ES-I3 (cell line): ENCODE measurements at regions not wholly inside any gene's neighbourhood (a gene's known extent, or its start where the extent isn't known, plus 50 kb on each side); places are given as distances from the start of the nearest gene placed in this dataset.

Experiments
- H3K36me3 ChIP-seq: 2 replicates; pipeline ENCODE4 v1.6.1; 2013; ENCODE audit warnings: mild to moderate bottlenecking, low read length, control low read depth, moderate library complexity; ENCODE audit not compliant: insufficient read depth
- H3K4me1 ChIP-seq: 2 replicates; pipeline ENCODE4 v1.6.1; 2013; ENCODE audit warnings: mild to moderate bottlenecking, control low read depth, low read length; ENCODE audit not compliant: insufficient read depth
- H3K9ac ChIP-seq: 2 replicates; pipeline ENCODE4 v1.6.1; 2013; ENCODE audit warnings: low read depth, mild to moderate bottlenecking, low read length, moderate library complexity
- H3K9me3 ChIP-seq: 2 replicates; pipeline ENCODE4 v1.6.1; 2013; ENCODE audit warnings: mild to moderate bottlenecking, low read length, moderate library complexity; ENCODE audit not compliant: control insufficient read depth, insufficient read depth

GRCh38 chr9:23539311-23539710 is 286.7 kb downstream of the ELAVL2 start:
- no peaks in the 10 kb centered on the region for H3K9me3 ChIP-seq
- H3K9ac ChIP-seq = no peak overlapping the region
- no peaks in the 10 kb centered on the region for H3K36me3 ChIP-seq
- no peaks in the 10 kb centered on the region for H3K4me1 ChIP-seq

GRCh38 chr9:23541976-23542375 is 284.1 kb downstream of the ELAVL2 start:
- H3K9me3 ChIP-seq = no peaks in the 10 kb centered on the region
- H3K9ac ChIP-seq = no peak overlapping the region
- H3K4me1 ChIP-seq = no peaks in the 10 kb centered on the region
- no peaks in the 10 kb centered on the region for H3K36me3 ChIP-seq

DNA sequence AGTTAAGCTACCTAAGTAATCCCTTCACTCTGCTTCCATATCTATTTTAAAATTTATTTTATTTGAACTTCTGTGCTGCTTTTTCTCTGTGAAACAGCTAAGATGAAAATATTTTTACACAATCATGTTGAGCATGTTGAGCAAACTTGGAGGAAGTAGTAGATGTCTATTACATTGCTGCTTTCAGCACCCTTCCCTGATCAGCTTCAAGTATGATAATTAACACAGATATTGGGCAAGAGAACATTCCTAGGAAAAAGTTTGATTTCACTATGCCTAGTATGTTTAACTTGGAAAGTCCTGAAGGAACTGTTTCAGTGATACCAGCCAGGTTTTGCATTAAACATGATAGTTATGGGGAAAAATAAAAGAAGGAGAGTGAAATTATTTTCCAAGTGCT is 283.6 kb downstream of the ELAVL2 start:
- Histone ChIP-seq H3K9me3 (no peaks in the 10 kb centered on the region), H3K36me3 (no peaks in the 10 kb centered on the region), H3K4me1 (no peaks in the 10 kb centered on the region), H3K9ac (no peak overlapping the region)

DNA sequence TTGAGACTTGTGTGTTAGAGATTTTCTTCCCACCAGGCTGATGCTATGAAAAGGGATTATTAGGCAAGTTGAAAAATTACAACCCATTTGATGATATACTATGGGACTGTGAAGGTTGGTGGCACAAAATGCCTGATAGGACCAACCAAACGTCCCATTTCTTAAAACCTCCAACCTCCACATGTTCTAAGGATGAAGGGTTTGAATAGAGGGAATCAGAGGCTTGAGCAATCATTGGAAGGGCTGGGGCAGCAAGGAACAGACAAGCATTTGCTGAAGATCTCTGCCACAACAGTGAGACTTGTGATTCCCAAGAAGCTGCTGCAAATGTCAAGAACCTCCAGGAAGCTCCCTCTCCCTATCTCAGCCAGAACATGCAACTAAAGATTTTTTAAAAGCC is 283.1 kb downstream of the ELAVL2 start:
- H3K36me3 ChIP-seq = no peaks in the 10 kb centered on the region
- H3K9ac ChIP-seq = no peak overlapping the region
- no peaks in the 10 kb centered on the region for H3K4me1 ChIP-seq
- H3K9me3 ChIP-seq = no peaks in the 10 kb centered on the region

DNA sequence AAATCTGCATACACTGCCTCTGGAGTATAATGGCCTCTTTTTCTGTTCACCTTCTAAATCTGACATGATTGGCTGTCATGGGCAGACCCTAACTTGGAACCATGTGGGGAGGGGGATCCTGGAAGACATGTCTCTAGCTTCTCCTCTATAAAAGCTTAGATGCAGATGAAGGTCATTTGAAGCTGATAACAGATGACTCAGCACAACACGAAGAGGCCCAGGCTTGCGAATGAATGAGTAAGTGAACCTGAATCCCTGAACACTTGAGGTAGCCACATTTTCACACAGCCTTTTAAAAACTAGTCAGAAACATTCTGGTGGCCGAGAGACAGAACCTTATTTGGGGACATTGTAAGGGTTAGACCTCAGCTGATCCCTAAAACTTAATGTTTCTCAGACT is 282.6 kb downstream of the ELAVL2 start:
- Histone ChIP-seq H3K4me1 (no peaks in the 10 kb centered on the region), H3K36me3 (no peaks in the 10 kb centered on the region), H3K9ac (no peak overlapping the region), H3K9me3 (no peaks in the 10 kb centered on the region)

GRCh38 chr9:23545728-23546127 is 280.3 kb downstream of the ELAVL2 start:
- Histone ChIP-seq H3K4me1 (no peaks in the 10 kb centered on the region), H3K9ac (no peak overlapping the region)

GRCh38 chr9:23551311-23551721 is 274.7 kb downstream of the ELAVL2 start:
- Histone ChIP-seq H3K36me3 (no peaks in the 10 kb centered on the region), H3K4me1 (peaks cover 9% of the 10 kb centered on the region; the same call in 1 of the 2 replicates), H3K9me3 (no peaks in the 10 kb centered on the region), H3K9ac (no peak overlapping the region)

More at GRCh38 chr9:23545728-23546127, 280.3 kb downstream of the ELAVL2 start:
- Histone ChIP-seq H3K9me3 (no peaks in the 10 kb centered on the region), H3K36me3 (no peaks in the 10 kb centered on the region)

DNA sequence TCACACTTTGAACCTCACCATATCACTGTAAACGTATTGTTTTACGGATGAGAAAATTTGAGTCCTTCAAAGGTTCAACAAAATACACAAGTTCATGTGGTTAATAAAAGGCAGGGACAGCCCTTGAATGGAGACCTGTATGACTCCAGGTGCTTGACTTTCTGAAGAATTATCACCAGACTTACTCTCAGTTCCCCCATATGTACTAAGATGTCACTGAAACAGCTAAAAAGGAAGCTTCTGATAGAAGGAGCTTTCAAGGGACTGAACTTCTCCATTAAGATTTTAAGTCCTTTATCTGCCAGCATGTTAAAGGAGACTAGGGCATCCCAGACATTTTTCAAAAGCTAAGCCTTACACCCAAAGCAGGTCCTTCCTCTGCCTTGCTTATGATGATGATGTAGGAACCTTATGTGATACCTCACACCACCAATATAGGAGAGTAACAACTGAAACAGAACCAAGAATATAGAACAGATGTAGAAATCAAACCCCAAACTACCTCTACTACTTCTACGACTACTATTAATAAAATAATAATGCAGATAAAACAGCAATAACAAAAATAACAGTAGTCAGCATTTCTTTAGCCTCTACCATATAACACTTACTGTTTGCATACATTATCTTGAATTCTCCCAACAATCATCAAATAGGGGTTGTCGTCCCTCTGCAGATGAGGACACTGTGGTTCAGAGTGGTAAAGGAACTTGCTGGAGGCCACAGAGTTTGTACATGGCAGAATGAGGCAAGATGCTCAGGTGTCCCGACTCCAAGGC is 273.9 kb downstream of the ELAVL2 start:
- peaks cover 13% of the 10 kb centered on the region; the same call in 1 of the 2 replicates for H3K4me1 ChIP-seq
- H3K9me3 ChIP-seq = no peaks in the 10 kb centered on the region
- H3K9ac ChIP-seq = no peak overlapping the region
- H3K36me3 ChIP-seq = no peaks in the 10 kb centered on the region

DNA sequence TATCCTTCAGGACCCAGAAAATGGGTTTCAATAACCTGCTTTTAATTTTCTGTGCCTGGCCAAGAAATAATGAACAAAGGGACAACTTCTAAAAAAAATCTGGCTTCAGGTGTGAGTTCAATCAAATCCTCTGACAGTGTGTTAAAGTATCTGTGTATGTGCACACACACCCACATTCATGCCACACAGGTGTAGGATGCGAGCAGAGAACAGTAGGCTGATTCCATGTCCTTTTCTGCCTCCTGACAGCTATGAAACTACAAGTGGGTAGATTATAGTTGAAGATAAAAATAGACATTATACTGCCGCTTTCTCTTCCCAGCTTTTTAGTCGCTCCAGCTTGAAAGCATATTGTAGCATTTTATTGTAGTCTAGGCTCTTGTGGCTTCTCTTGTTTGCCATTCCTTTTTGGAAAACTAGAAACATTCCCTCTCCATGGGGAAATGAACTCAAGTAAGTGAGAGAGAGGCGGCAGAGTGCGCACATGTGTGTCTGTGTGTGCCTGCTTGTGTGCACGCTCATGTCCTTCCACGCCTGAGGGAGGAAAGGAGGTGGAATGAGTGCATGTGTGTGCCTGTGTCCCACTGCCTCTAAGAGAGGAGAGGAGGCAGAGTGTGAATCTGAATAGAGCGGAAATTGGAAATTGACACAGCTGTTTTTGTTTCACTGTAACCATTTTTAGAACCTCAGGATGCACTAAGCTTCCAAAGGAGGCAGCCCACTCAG is 273.0 kb downstream of the ELAVL2 start:
- Histone ChIP-seq H3K36me3 (no peaks in the 10 kb centered on the region), H3K9ac (no peak overlapping the region), H3K9me3 (no peaks in the 10 kb centered on the region), H3K4me1 (peaks cover 13% of the 10 kb centered on the region; the same call in 1 of the 2 replicates)

DNA sequence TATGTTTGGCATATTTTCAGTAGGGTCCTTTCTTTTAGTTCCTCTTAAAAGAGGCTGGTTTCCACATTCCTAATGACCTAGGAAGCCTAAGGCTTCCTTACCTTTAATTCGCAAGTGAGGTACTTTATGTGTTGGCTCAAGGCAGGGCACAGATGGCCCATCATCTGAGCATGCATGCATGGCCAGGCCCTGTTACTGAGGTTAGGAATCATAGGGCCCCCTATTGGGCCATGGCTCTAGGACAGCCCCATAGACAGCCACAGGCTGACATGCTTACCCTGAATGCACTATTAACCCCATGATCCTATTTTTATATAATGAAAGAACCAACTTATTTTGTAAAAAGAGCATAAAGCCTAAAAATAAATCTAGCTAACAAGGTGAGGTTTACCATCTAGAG is 271.4 kb downstream of the ELAVL2 start:
- no peak overlapping the region for H3K9ac ChIP-seq
- H3K36me3 ChIP-seq = no peaks in the 10 kb centered on the region
- peaks cover 13% of the 10 kb centered on the region; the same call in 1 of the 2 replicates for H3K4me1 ChIP-seq
- no peaks in the 10 kb centered on the region for H3K9me3 ChIP-seq

GRCh38 chr9:23555851-23556250 is 270.2 kb downstream of the ELAVL2 start:
- Histone ChIP-seq H3K9me3 (no peaks in the 10 kb centered on the region), H3K36me3 (no peaks in the 10 kb centered on the region), H3K4me1 (peaks cover 13% of the 10 kb centered on the region; the same call in 1 of the 2 replicates), H3K9ac (no peak overlapping the region)

- Histone ChIP-seq H3K9me3 (no peaks in the 10 kb centered on the region), H3K4me1 (peaks cover 13% of the 10 kb centered on the region; the same call in 1 of the 2 replicates), H3K9ac (no peak overlapping the region), H3K36me3 (no peaks in the 10 kb centered on the region)
Measured at GRCh38 chr9:23556459-23556858, 269.6 kb downstream of the ELAVL2 start.

GRCh38 chr9:23557689-23558088 is 268.4 kb downstream of the ELAVL2 start:
- no peak overlapping the region for H3K9ac ChIP-seq
- peaks cover 13% of the 10 kb centered on the region; the same call in 1 of the 2 replicates for H3K4me1 ChIP-seq
- no peaks in the 10 kb centered on the region for H3K9me3 ChIP-seq
- H3K36me3 ChIP-seq = no peaks in the 10 kb centered on the region

DNA sequence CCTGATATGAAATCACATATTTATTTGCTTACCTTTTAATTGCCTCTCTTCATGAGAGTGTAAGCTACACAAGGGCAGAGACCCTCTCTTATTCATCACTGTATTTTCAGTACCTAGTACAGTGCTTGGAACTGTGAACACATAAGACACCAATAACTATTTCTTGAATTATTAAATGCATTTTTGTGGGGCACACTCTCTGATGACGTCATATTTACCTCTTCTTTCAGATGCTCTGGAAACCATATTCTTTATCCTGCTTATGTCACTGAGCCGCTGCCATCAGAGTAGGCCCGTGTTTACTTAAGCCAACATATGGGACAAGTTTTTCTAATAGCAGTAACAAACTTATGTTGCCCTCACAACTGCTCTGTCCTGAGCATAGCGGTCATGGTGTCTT is 266.5 kb downstream of the ELAVL2 start:
- H3K36me3 ChIP-seq = no peaks in the 10 kb centered on the region
- H3K9me3 ChIP-seq = no peaks in the 10 kb centered on the region

DNA sequence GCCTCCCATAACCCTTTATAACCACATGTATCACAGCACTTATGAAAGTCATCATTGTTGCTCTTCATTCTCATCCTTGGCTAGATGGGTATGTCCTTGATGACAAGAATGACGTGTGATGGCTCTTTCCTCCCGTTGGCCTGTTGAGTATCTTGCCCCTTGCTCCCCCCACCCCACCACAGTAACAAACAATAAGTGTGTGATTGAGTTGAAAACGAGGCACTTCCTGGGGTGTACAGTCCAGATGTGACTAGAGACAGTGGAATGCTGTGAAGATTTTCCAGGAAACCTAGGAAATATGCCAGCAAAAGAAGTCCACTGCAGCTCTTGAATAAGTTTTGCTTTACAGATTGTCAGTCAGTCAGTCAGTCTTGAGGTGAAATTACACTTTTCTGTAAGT is 262.5 kb downstream of the ELAVL2 start:
- no peak overlapping the region for H3K9ac ChIP-seq
- H3K9me3 ChIP-seq = no peaks in the 10 kb centered on the region
- H3K4me1 ChIP-seq = no peaks in the 10 kb centered on the region
- no peaks in the 10 kb centered on the region for H3K36me3 ChIP-seq

More for the DNA sequence above, 266.5 kb downstream of the ELAVL2 start:
- Histone ChIP-seq H3K9ac (no peak overlapping the region), H3K4me1 (peaks cover 13% of the 10 kb centered on the region; the same call in 1 of the 2 replicates)
